Liver (tissue), 7 donors: ENCODE measurements at regions not wholly inside any gene's neighbourhood (a gene's known extent, or its start where the extent isn't known, plus 50 kb on each side); places are given as distances from the start of the nearest gene placed in this dataset.

Source experiments
- DNase-seq: peaks from one replicate; pipeline ENCODE4 v3.0.0-alpha.2; 2017; ENCODE audit warnings: low spot score
- H3K27ac ChIP-seq, 2 donors: one replicate each; pipeline ENCODE4 v1.7.0; 2013; ENCODE audit warnings: inconsistent platforms in 2 of 2, low read length in 2 of 2, control low read depth in 1 of 2, low read depth in 1 of 2, mild to moderate bottlenecking in 1 of 2
- H3K27me3 ChIP-seq, 4 donors: one replicate each; pipeline versions ENCODE4 v1.6.1 to v1.7.0; 2013; ENCODE audit warnings: low read length in 3 of 4, inconsistent platforms in 1 of 4, mild to moderate bottlenecking in 1 of 4, moderate library complexity in 1 of 4; ENCODE audit not compliant: control insufficient read depth in 4 of 4, insufficient read depth in 4 of 4
- H3K36me3 ChIP-seq, 4 donors: one replicate each; pipeline versions ENCODE4 v1.6.1 to v1.7.0; 2013; ENCODE audit warnings: low read length in 3 of 4, mild to moderate bottlenecking in 3 of 4, low read depth in 1 of 4, moderate library complexity in 1 of 4; ENCODE audit not compliant: control insufficient read depth in 4 of 4, insufficient read depth in 3 of 4
- H3K4me1 ChIP-seq, 4 donors: one replicate each; pipeline versions ENCODE4 v1.6.1 to v1.7.0; 2013; ENCODE audit warnings: low read length in 3 of 4, mild to moderate bottlenecking in 3 of 4, moderate library complexity in 1 of 4; ENCODE audit not compliant: control insufficient read depth in 4 of 4, insufficient read depth in 4 of 4
- H3K4me3 ChIP-seq, 3 donors: one replicate each; pipeline versions ENCODE4 v1.6.1 to v1.7.0; 2013; ENCODE audit warnings: low read length in 3 of 3, control low read depth in 1 of 3, low read depth in 1 of 3, mild to moderate bottlenecking in 1 of 3
- H3K9ac ChIP-seq, 2 donors: one replicate each; pipeline ENCODE4 v1.7.0; 2013; ENCODE audit warnings: low read length in 2 of 2, mild to moderate bottlenecking in 2 of 2, moderate library complexity in 2 of 2, control low read depth in 1 of 2, low read depth in 1 of 2
- H3K9me3 ChIP-seq, 4 donors: one replicate each; pipeline versions ENCODE4 v1.6.1 to v1.7.0; 2013; ENCODE audit warnings: low read length in 3 of 4; ENCODE audit not compliant: control insufficient read depth in 4 of 4
- EGR1 ChIP-seq, 2 donors: IDR thresholded peaks; 2 replicates each; pipeline ENCODE4 v1.6.1; 2016 to 2018; ENCODE audit warnings: antibody characterized with exemption in 2 of 2, low read depth in 2 of 2
- FOXA1 ChIP-seq: IDR thresholded peaks from 2 replicates; pipeline ENCODE4 v1.6.1; 2016; ENCODE audit warnings: antibody characterized with exemption
- FOXA2 ChIP-seq: IDR thresholded peaks from 2 replicates; pipeline ENCODE4 v1.6.1; 2016; ENCODE audit warnings: antibody characterized with exemption
- GABPA ChIP-seq, 2 donors: IDR thresholded peaks in 1 of 2; conservative IDR thresholded peaks in 1 of 2; 2 replicates each; pipeline ENCODE4 v1.6.1; 2016; ENCODE audit warnings: antibody characterized with exemption in 2 of 2, mild to moderate bottlenecking in 1 of 2, moderate library complexity in 1 of 2
- HNF4A ChIP-seq, 2 donors: conservative IDR thresholded peaks; 2 replicates each; pipeline ENCODE4 v1.6.1; 2016; ENCODE audit warnings: antibody characterized with exemption in 2 of 2, mild to moderate bottlenecking in 2 of 2
- HNF4G ChIP-seq: IDR thresholded peaks from 2 replicates; pipeline ENCODE4 v1.6.1; 2016; ENCODE audit warnings: antibody characterized with exemption
- JUND ChIP-seq, 2 donors: IDR thresholded peaks; 2 replicates each; pipeline ENCODE4 v1.6.1; 2016; ENCODE audit warnings: antibody characterized with exemption in 2 of 2
- NR2F2 ChIP-seq: IDR thresholded peaks from 2 replicates; pipeline ENCODE4 v1.6.1; 2016; ENCODE audit warnings: antibody characterized with exemption
- RAD21 ChIP-seq, 2 donors: IDR thresholded peaks; 2 replicates each; pipeline ENCODE4 v1.6.1; 2016; ENCODE audit warnings: antibody characterized with exemption in 2 of 2, mild to moderate bottlenecking in 2 of 2
- RXRA ChIP-seq, 2 donors: IDR thresholded peaks; 2 replicates each; pipeline ENCODE4 v1.6.1; 2017 to 2018; ENCODE audit warnings: antibody characterized with exemption in 2 of 2, mild to moderate bottlenecking in 1 of 2
- TAF1 ChIP-seq: conservative IDR thresholded peaks from 2 replicates; pipeline ENCODE4 v1.6.1; 2016; ENCODE audit warnings: antibody characterized with exemption, mild to moderate bottlenecking
- YY1 ChIP-seq: IDR thresholded peaks from 2 replicates; pipeline ENCODE4 v1.6.1; 2016; ENCODE audit warnings: antibody characterized with exemption, mild to moderate bottlenecking
- WGBS: extraction: QIAGEN DNeasy Blood & Tissue Kit; methylation state at CpG from one replicate; pipeline ENCODE4 v1.1.7; 2013; 5-methylcytosine and 5-hydroxymethylcytosine counted together
- TF ChIP-seq, protein P1 (sequence below): IDR thresholded peaks from 2 replicates; pipeline ENCODE4 v1.6.1; 2016; ENCODE audit warnings: antibody characterized with exemption
- TF ChIP-seq, protein P2 (sequence below): IDR thresholded peaks from 2 replicates; pipeline ENCODE4 v1.6.1; 2016; ENCODE audit warnings: antibody characterized with exemption, mild to moderate bottlenecking
- TF ChIP-seq, protein P3 (sequence below): IDR thresholded peaks from 2 replicates; pipeline ENCODE4 v1.6.1; 2016; ENCODE audit warnings: antibody characterized with exemption
- TF ChIP-seq, protein P4 (sequence below): IDR thresholded peaks from 2 replicates; pipeline ENCODE4 v1.6.1; 2016; ENCODE audit warnings: antibody characterized with exemption
- donor health status: healthy.
- donor health status: healthy.
- donor health status: healthy.
- donor health status: healthy.

DNA sequence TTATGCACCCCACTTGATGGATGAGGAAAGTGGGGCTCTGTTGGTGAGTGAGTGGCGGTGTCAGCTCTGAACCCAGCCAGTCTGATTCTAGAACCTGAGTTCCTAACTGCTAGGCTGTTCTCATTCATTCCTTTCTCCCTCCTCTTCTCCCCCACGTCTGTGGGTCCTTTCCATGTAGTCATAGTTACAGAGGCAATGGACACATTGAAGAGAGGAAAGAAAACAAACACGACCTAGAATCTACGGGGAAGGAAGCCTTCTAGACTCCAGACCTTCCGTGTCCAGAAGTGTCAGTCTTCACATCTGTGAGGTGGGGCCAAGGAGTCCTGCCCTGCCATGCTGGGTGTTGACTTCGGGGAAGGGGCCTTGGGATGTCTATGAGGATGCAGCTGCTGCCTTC is 115.8 kb upstream of the WNT4 start:
- Histone ChIP-seq H3K9ac (no peak overlapping the region), H3K4me1 (peaks cover 5 to 34% (median 18%) of the 10 kb centered on the region in 4 donors), H3K36me3 (no peaks in the 10 kb centered on the region), H3K27ac (peak overlapping the region in 1 of 2 donors; percentile 35), H3K9me3 (no peaks in the 10 kb centered on the region), H3K4me3 (no peak overlapping the region), H3K27me3 (peaks cover 0 to 11% (median 4%) of the 10 kb centered on the region in 4 donors)
- no peak for TF ChIP-seq NR2F2
- TF ChIP-seq, protein P1, sequence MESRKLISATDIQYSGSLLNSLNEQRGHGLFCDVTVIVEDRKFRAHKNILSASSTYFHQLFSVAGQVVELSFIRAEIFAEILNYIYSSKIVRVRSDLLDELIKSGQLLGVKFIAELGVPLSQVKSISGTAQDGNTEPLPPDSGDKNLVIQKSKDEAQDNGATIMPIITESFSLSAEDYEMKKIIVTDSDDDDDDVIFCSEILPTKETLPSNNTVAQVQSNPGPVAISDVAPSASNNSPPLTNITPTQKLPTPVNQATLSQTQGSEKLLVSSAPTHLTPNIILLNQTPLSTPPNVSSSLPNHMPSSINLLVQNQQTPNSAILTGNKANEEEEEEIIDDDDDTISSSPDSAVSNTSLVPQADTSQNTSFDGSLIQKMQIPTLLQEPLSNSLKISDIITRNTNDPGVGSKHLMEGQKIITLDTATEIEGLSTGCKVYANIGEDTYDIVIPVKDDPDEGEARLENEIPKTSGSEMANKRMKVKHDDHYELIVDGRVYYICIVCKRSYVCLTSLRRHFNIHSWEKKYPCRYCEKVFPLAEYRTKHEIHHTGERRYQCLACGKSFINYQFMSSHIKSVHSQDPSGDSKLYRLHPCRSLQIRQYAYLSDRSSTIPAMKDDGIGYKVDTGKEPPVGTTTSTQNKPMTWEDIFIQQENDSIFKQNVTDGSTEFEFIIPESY, result no peak
- TF ChIP-seq YY1, result no peak
- TF ChIP-seq, protein P2, sequence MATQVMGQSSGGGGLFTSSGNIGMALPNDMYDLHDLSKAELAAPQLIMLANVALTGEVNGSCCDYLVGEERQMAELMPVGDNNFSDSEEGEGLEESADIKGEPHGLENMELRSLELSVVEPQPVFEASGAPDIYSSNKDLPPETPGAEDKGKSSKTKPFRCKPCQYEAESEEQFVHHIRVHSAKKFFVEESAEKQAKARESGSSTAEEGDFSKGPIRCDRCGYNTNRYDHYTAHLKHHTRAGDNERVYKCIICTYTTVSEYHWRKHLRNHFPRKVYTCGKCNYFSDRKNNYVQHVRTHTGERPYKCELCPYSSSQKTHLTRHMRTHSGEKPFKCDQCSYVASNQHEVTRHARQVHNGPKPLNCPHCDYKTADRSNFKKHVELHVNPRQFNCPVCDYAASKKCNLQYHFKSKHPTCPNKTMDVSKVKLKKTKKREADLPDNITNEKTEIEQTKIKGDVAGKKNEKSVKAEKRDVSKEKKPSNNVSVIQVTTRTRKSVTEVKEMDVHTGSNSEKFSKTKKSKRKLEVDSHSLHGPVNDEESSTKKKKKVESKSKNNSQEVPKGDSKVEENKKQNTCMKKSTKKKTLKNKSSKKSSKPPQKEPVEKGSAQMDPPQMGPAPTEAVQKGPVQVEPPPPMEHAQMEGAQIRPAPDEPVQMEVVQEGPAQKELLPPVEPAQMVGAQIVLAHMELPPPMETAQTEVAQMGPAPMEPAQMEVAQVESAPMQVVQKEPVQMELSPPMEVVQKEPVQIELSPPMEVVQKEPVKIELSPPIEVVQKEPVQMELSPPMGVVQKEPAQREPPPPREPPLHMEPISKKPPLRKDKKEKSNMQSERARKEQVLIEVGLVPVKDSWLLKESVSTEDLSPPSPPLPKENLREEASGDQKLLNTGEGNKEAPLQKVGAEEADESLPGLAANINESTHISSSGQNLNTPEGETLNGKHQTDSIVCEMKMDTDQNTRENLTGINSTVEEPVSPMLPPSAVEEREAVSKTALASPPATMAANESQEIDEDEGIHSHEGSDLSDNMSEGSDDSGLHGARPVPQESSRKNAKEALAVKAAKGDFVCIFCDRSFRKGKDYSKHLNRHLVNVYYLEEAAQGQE, result no peak
- no peak for TF ChIP-seq JUND (IDR thresholded peaks at IDR 0.05)
- no peak for TF ChIP-seq FOXA1
- TF ChIP-seq TAF1, result no peak
- no peak for TF ChIP-seq RXRA (IDR thresholded peaks at IDR 0.05)
- TF ChIP-seq, protein P3, sequence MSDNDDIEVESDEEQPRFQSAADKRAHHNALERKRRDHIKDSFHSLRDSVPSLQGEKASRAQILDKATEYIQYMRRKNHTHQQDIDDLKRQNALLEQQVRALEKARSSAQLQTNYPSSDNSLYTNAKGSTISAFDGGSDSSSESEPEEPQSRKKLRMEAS, result no peak
- no peak for TF ChIP-seq FOXA2
- TF ChIP-seq HNF4A (conservative IDR thresholded peaks at IDR 0.05), result no peak
- no peak for TF ChIP-seq RAD21 (IDR thresholded peaks at IDR 0.05)
- no peak for DNase-seq
- 67% methylated on average over 6 of the region's 6 CpGs for WGBS

DNA sequence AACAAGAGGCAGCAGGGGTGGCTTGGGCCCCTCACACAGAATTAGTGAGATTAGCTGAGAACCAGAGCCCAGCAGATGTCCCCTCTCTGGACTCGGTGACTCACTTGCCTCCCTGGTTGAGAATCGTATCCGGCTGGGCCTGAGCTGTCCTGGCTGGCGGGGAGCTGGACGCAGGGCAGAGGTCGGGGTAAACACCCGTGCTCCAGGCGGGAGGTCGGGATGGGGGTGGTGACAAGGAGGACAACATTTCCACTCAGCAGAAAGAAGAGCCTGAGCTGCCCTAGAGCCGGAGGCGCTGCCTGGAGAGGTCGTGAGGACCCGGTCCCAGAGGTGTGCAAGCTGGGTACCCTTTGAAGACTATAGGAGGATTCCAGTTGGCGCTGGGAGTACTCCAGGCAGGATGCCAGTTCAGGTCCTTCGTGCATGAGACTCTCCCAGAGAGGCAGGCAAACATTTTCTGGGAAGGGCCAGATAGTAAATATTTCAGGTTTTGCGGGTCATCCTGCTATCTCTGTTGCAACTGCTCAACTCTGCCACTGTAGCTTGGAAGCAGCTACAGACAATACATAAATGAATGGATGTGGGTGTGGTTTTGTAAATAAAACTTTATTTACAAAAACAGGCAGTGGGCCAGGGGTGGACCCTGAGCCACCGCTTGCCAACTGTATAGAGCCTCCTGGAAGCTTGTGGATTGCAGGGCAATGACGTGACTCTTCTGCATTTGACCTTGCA is 116.8 kb upstream of the WNT4 start:
- no peak for DNase-seq
- Histone ChIP-seq H3K27me3 (peaks cover 0 to 7% (median 4%) of the 10 kb centered on the region in 4 donors), H3K4me3 (no peak overlapping the region), H3K4me1 (peaks cover 5 to 34% (median 18%) of the 10 kb centered on the region in 4 donors), H3K27ac (peak overlapping the region; percentile 23 to 40), H3K36me3 (no peaks in the 10 kb centered on the region), H3K9me3 (no peaks in the 10 kb centered on the region), H3K9ac (no peak overlapping the region)
- 19% methylated on average over 18 of the region's 18 CpGs for WGBS
- TF ChIP-seq NR2F2 (peak; percentile 85), YY1 (no peak), RAD21 (IDR thresholded peaks at IDR 0.05) (no peak), JUND (IDR thresholded peaks at IDR 0.05) (peak in 1 of 2 donors; percentile 77), EGR1 (IDR thresholded peaks at IDR 0.05; ENCODE audit: low read depth in 2 of 2) (no peak), RXRA (IDR thresholded peaks at IDR 0.05) (peak; percentile 34 to 73), HNF4A (conservative IDR thresholded peaks at IDR 0.05) (peak; percentile 29 to 67), HNF4G (no peak), FOXA1 (peak; percentile 10), GABPA (IDR thresholded peaks at IDR 0.05 in 1 of 2, conservative IDR thresholded peaks at IDR 0.05 in 1 of 2) (no peak)
- TF ChIP-seq, protein P1, result no peak
- TF ChIP-seq, protein P2, result no peak
- TF ChIP-seq, protein P3, result no peak
- TF ChIP-seq, protein P4, sequence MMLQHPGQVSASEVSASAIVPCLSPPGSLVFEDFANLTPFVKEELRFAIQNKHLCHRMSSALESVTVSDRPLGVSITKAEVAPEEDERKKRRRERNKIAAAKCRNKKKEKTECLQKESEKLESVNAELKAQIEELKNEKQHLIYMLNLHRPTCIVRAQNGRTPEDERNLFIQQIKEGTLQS, result no peak
